ENCODE measurements at regions not wholly inside any gene's neighbourhood (a gene's known extent, or its start where the extent isn't known, plus 50 kb on each side); places are given as distances from the start of the nearest gene placed in this dataset.
"Not testable (repeated sequence)": the region's sequence is repeated elsewhere in the genome, so short reads cannot be mapped to it uniquely, and the experiment has no call there.

DNA sequence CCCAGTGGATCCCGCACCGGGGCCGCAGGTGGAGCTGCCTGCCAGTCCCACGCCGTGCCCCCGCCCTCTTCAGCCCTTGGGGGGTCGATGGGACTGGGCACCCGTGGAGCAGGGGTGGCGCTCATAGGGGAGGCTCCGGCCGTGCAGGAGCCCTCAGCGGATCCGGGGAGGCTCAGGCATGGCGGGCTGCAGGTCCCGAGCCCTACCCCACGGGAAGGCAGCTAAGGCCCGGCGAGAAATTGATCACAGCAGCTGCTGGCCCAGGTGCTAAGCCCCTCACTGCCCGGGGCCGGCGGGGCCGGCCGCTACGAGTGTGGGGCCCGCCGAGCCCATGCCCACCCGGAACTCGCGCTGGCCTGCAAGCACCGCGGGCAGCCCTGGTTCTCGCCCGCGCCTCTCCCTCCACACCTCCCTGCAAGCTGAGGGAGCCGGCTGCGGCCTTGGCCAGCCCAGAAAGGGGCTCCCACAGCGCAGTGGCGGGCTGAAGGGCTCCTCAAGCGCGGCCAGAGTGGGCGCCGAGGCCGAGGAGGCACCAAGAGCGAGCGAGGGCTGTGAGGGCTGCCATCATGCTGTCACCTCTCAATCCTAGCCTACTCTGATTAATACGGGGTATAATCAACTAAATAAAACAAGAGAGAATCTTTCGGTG is 56.5 kb upstream of the ABHD2 start:
- not testable (repeated sequence) for DNase-seq

- DNase-seq, result no peak
Measured at GRCh38 chr15:89034305-89034704, 54.0 kb upstream of the ABHD2 start.

- no peak for DNase-seq
Measured at GRCh38 chr15:89035150-89035549, 53.1 kb upstream of the ABHD2 start.

DNA sequence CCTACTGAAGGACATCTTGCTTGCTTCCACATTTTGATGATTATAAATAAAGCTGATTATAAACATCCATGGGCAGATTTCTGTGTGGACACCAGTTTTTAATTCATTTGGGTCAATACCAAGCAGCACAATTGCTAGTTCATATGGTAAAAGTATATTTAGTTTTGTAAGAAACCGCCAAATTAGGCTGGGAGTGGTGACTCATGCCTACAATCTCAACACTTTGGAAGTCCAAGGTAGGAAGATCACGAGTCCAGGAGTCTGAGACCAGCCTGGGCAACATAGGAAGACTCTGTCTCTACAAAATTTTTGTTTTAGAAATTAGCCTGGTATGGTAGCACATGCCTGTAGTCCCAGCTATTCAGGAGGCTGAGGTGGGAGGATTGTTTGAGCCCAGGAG is 52.6 kb upstream of the ABHD2 start:
- DNase-seq, result no peak

DNA sequence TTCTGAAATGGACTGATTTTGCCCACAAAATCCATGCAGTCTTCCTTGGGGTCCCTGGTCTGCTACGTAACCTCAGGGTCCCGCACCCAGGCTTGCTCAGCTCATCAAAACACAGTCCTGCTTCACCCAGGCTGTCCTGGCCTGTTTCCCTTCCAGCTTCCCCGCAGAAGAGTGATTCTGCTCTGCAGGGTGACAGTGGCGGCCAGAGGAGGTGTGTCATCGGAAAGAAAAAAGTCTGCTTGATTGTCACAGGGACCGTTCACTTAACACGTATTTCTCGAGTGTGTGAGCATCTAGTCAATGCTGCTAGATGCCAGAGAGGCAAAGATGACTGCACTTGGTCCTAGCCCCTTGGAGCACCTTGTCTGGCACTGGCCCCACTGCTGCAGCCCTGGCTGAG is 50.1 kb upstream of the ABHD2 start:
- DNase-seq, result no peak
